HG02884 (cell line): ENCODE measurements at regions not wholly inside any gene's neighbourhood (a gene's known extent, or its start where the extent isn't known, plus 50 kb on each side); places are given as distances from the start of the nearest gene placed in this dataset.
A peak's percentile ranks its signal among the peaks of the same experiment; 100 is the strongest.
"Not testable (repeated sequence)": the region's sequence is repeated elsewhere in the genome, so short reads cannot be mapped to it uniquely, and the experiment has no call there.

Source experiments
- ATAC-seq: cut with Tn5 transposase; IDR thresholded peaks from one replicate; pipeline ENCODE4 v1.9.1; 2021; ENCODE audit warnings: mild to moderate bottlenecking, moderate library complexity; ENCODE audit not compliant: unreplicated experiment

- no peak for ATAC-seq
Measured at GRCh38 chr10:17538941-17539340, 78.2 kb downstream of the HACD1 start.

DNA sequence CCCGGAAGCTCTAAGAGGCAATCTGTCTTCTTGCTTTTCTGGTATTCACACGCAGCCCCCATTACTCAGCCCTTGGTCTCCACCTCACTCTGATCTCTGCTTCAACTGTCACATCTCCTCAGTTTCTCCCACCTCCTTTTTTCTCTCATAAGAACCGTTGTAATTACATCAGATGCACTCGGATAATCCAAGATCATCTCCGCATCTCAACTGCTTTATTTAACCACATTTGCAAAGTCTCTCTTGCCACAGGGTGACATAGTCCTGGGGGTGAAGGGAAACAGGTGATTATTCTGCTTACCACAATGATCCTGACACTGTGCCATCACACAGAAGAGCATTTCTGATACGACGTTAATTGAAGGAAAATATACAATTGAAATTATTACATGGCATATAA lies 79.9 kb downstream of the HACD1 start:
- no peak for ATAC-seq

- ATAC-seq = no peak
Measured at GRCh38 chr10:17536221-17536620, 81.0 kb downstream of the HACD1 start.

DNA sequence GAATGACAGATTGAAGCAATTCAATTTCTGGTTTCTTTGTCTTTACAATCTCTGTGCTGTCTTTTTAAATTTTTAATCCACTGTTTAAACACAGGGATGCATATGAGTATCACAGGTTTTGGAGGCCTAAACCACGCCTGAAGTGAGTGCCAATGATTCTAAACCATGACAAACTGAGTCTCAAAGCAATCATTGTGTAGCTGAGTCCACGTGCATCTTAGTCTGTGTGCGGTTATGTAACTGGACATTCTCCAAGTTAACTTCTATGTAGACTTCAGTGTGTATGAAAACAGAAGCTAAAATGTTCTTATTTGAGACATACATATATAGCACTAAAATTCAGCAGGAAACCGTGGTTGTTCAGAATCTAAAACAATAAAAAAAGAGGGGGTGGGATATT lies 79.3 kb upstream of the ST8SIA6 start:
- ATAC-seq = no peak

GRCh38 chr10:17528306-17528862 lies 74.0 kb upstream of the ST8SIA6 start:
- no peak for ATAC-seq

DNA sequence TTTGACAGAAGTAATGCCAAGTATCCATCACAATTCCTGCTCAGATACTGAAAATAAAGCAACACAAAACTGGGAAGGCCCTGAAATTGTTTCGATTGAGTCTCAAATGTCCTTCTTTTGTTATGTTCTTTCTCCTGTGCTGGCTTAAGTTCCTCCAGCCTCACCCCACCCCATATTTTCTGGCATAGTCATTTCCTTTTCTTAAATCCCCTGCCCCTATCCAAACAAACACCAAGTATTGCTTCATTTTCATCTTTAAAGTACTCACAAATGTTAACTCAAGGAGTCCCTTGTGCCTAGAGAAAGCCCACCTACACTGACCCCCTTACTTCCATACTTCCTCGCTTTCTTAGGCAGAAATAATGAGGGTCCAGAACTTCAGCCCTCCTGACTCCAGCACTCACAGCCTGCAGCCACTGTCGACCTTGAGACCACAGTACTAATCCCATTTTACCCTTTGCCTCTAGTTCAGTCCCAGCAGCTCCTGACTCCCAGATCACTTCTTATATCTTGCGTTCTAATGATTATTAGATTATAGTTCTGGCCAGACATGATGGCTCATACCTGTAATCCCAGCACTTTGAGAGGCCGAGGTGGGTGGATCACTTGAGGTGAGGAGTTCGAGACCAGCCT lies 73.2 kb upstream of the ST8SIA6 start:
- ATAC-seq = no peak

- ATAC-seq = not testable (repeated sequence)
Measured at GRCh38 chr10:17526571-17526970, 72.2 kb upstream of the ST8SIA6 start.

DNA sequence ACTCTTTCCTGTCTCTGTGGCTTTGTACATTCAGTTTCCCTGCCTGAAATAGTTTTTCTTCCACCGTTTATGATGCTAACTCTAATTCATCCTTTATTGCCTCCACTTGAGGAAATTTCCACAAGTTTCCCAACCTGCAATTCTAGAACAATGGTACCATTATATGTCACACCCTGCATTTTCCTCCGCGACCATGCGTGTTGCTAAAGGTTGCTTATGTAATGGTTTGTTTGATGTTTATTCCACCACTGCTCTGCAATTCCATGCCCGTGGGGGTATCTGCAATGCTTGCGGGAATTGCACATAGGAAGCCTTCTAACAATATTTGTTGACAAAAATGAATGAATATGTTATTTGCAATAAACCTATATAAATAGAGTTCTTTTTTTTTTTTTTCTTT lies 69.5 kb upstream of the ST8SIA6 start:
- no peak for ATAC-seq

DNA sequence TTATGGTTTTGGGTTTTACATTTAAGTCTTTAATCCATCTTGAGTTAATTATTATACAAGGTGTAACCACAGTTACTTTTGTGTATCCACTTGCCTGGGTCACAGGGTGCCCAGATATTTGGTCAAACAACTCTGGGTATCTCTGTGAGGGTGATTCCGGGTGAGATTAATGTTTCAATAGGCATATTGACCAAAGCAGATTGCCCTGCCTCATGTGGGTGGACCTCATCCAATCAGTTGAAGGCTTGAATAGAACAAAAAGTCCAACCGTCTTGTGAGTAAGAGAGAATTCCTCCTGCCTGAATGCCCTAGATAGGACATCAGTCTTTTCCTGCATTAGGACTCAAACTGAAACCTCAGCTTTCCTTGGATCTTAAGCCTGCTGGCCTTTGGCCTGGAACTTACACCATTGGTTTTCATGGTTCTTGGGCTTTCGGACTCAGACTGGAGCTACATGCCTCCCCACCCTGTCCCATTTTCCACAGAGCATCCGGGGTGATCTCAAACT lies 68.9 kb upstream of the ST8SIA6 start:
- ATAC-seq = no peak

- ATAC-seq = not testable (repeated sequence)
Measured at GRCh38 chr10:17522269-17522668, 67.9 kb upstream of the ST8SIA6 start.

- no peak for ATAC-seq
Measured at GRCh38 chr10:17519457-17519856, 65.1 kb upstream of the ST8SIA6 start.

DNA sequence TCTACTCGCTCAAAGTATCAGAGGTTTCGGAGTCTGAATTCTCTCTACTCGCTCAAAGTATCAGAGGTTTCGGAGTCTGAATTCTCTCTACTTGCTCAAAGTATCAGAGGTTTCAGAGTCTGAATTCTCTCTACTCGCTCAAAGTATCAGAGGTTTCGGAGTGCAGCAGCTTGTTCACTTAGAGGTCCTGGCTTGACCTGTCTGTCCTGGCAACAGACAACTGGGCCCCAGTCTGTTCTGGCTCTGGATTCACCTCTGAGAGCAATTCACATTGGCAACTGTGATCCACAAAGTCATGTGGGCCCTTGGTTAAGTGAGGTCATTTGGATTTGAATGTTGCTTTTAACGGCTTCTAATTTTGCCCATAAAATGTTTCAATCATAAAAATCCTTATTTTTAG lies 63.9 kb upstream of the ST8SIA6 start:
- no peak for ATAC-seq

GRCh38 chr10:17516376-17516775 lies 62.0 kb upstream of the ST8SIA6 start:
- ATAC-seq = no peak

DNA sequence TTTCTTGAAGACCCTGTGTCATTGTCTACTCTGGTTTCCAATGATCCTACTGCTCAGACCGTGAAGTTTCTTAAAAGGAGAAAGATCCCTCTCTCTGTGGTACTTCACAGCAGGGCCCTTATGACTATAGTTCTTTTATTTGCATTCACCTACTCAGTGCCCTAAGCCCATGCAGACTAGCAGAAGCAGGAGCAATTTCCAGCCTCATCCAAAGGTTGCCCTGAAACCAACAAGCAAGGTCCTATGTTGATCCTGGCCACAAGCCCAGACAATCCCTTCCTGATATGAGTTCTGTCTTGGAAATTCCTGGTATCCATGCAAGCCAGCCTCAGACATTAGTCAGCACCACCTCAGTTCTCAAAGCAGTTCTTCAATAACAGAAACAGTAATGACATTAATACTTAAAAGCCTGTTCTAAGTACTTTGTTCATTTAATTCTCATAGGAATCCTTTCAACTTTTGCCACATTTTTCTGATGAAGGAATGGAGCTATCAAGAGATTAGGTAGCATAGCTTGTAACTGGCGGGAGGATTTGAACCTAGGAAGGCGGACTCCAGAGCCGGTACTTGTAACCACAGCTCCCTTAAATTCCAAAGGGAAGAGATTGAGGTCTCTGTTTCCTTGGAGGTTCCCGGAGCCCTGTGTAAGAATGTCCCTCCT lies 58.1 kb upstream of the ST8SIA6 start:
- ATAC-seq = no peak

DNA sequence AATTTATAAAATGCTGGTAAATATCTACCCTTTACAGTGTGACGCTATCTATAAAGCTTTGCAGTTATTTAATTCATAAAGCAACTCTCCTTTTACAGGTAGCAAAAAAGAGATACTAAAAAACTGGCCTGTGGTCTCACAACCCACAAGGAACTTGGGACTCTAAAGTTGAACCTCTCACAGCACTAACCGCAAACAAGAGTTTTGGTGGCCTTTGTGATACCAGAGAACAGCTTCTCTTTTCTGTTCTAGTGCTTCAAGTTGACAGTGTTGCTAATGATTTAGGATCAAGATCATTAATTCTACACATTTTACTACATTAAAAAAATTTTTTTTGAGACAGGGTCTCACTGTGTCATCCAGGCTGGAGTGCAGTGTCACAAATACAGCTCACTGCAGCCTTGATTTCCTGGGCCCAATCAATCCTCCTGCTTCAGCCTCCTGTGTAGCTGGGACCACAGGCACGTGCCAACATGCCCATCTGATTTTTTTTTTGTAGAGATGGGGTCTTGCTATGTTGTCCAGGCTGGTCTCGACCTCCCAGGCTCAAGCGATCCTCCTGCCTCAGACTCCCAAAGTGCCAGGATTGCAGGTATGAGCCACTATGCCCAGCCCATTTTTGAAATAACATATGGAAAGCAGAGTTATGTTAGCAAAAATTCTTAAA lies 56.0 kb upstream of the ST8SIA6 start:
- ATAC-seq = peak; percentile 53

GRCh38 chr10:17507538-17507937 lies 53.1 kb upstream of the ST8SIA6 start:
- no peak for ATAC-seq

GRCh38 chr10:17506856-17507471 lies 52.6 kb upstream of the ST8SIA6 start:
- ATAC-seq = no peak

- no peak for ATAC-seq
Measured at GRCh38 chr10:17506390-17506789, 52.0 kb upstream of the ST8SIA6 start.

- ATAC-seq = no peak
Measured at GRCh38 chr10:17504547-17505245, 50.3 kb upstream of the ST8SIA6 start.
